ENCODE measurements at regions not wholly inside any gene's neighbourhood (a gene's known extent, or its start where the extent isn't known, plus 50 kb on each side); places are given as distances from the start of the nearest gene placed in this dataset.
"Not testable (repeated sequence)": the region's sequence is repeated elsewhere in the genome, so short reads cannot be mapped to it uniquely, and the experiment has no call there.

GRCh38 chr5:39753747-39754146, 329.0 kb upstream of the DAB2 start:
- not testable (repeated sequence) for DNase-seq (ENCODE audit: low read depth)

GRCh38 chr5:39750661-39751060, 325.9 kb upstream of the DAB2 start:
- peak; percentile 28 for DNase-seq (ENCODE audit: low read depth)

GRCh38 chr5:39742916-39743315, 318.1 kb upstream of the DAB2 start:
- DNase-seq (ENCODE audit: low read depth), result peak; percentile 15

- DNase-seq (ENCODE audit: low read depth), result no peak
These were observed 315.6 kb upstream of the DAB2 start for GRCh38 chr5:39740404-39740803.

- no peak for DNase-seq (ENCODE audit: low read depth)
These were observed 307.4 kb upstream of the DAB2 start for GRCh38 chr5:39732166-39732565.

- no peak for DNase-seq (ENCODE audit: low read depth)
These were observed 305.9 kb upstream of the DAB2 start for GRCh38 chr5:39730699-39731098.

- no peak for DNase-seq (ENCODE audit: low read depth)
These were observed 305.2 kb upstream of the DAB2 start for GRCh38 chr5:39730006-39730405.

- no peak for DNase-seq (ENCODE audit: low read depth)
These were observed 301.7 kb upstream of the DAB2 start for GRCh38 chr5:39726467-39726866.

- no peak for DNase-seq (ENCODE audit: low read depth)
These were observed 296.6 kb upstream of the DAB2 start for GRCh38 chr5:39721394-39721793.

GRCh38 chr5:39720136-39720535, 295.4 kb upstream of the DAB2 start:
- DNase-seq (ENCODE audit: low read depth), result peak; percentile 18

- peak; percentile 57 for DNase-seq (ENCODE audit: low read depth)
These were observed 292.6 kb upstream of the DAB2 start for GRCh38 chr5:39717176-39717897.

- peak; percentile 82 for DNase-seq (ENCODE audit: low read depth)
These were observed 291.8 kb upstream of the DAB2 start for GRCh38 chr5:39716532-39717028.

GRCh38 chr5:39714036-39714698, 289.4 kb upstream of the DAB2 start:
- DNase-seq (ENCODE audit: low read depth), result peak; percentile 76

- peak; percentile 33 for DNase-seq (ENCODE audit: low read depth)
These were observed 288.6 kb upstream of the DAB2 start for GRCh38 chr5:39713250-39713916.

- peak; percentile 5 for DNase-seq (ENCODE audit: low read depth)
These were observed 287.8 kb upstream of the DAB2 start for GRCh38 chr5:39712316-39713249.

- no peak for DNase-seq (ENCODE audit: low read depth)
These were observed 287.0 kb upstream of the DAB2 start for GRCh38 chr5:39711821-39712220.

GRCh38 chr5:39709032-39709431, 284.3 kb upstream of the DAB2 start:
- DNase-seq (ENCODE audit: low read depth), result no peak

GRCh38 chr5:39702928-39703327, 278.1 kb upstream of the DAB2 start:
- no peak for DNase-seq (ENCODE audit: low read depth)

GRCh38 chr5:39700523-39700922, 275.7 kb upstream of the DAB2 start:
- no peak for DNase-seq (ENCODE audit: low read depth)

- no peak for DNase-seq (ENCODE audit: low read depth)
These were observed 274.2 kb upstream of the DAB2 start for GRCh38 chr5:39698838-39699560.

- no peak for DNase-seq (ENCODE audit: low read depth)
These were observed 273.1 kb upstream of the DAB2 start for GRCh38 chr5:39697881-39698280.
